ENCODE measurements at regions not wholly inside any gene's neighbourhood (a gene's known extent, or its start where the extent isn't known, plus 50 kb on each side); places are given as distances from the start of the nearest gene placed in this dataset.

- DNase-seq (ENCODE audit: insufficient read length, low spot score) (no peak), FAIRE-seq (no peak)
These were observed 442.9 kb upstream of the SGCD start for GRCh38 chr5:155884041-155884440.

GRCh38 chr5:155885199-155885598, 441.8 kb upstream of the SGCD start:
- DNase-seq (ENCODE audit: insufficient read length, low spot score) (no peak), FAIRE-seq (no peak)

GRCh38 chr5:155886311-155887031, 440.5 kb upstream of the SGCD start:
- FAIRE-seq (no peak), DNase-seq (ENCODE audit: insufficient read length, low spot score) (no peak)

GRCh38 chr5:155895484-155895883, 431.5 kb upstream of the SGCD start:
- DNase-seq (ENCODE audit: insufficient read length, low spot score) (no peak), FAIRE-seq (no peak)

- DNase-seq (ENCODE audit: insufficient read length, low spot score) (no peak), FAIRE-seq (no peak)
These were observed 429.2 kb upstream of the SGCD start for GRCh38 chr5:155897761-155898160.

- no peak for DNase-seq (ENCODE audit: insufficient read length, low spot score)
- no peak for FAIRE-seq
These were observed 428.7 kb upstream of the SGCD start for GRCh38 chr5:155898284-155898683.

- no peak for DNase-seq (ENCODE audit: insufficient read length, low spot score)
- FAIRE-seq = no peak
These were observed 423.2 kb upstream of the SGCD start for GRCh38 chr5:155903791-155904190.

- FAIRE-seq (no peak), DNase-seq (ENCODE audit: insufficient read length, low spot score) (no peak)
These were observed 421.6 kb upstream of the SGCD start for GRCh38 chr5:155905364-155905763.

- FAIRE-seq (no peak), DNase-seq (ENCODE audit: insufficient read length, low spot score) (no peak)
These were observed 420.9 kb upstream of the SGCD start for GRCh38 chr5:155906046-155906445.

GRCh38 chr5:155908543-155908942, 418.4 kb upstream of the SGCD start:
- no peak for FAIRE-seq

GRCh38 chr5:155912291-155912690, 414.7 kb upstream of the SGCD start:
- DNase-seq (ENCODE audit: insufficient read length, low spot score) = no peak
- no peak for FAIRE-seq

More at GRCh38 chr5:155908543-155908942, 418.4 kb upstream of the SGCD start:
- DNase-seq (ENCODE audit: insufficient read length, low spot score) = no peak

GRCh38 chr5:155914766-155915165, 412.2 kb upstream of the SGCD start:
- FAIRE-seq = no peak
- DNase-seq (ENCODE audit: insufficient read length, low spot score) = no peak

GRCh38 chr5:155915601-155916000, 411.4 kb upstream of the SGCD start:
- FAIRE-seq (no peak), DNase-seq (ENCODE audit: insufficient read length, low spot score) (no peak)

GRCh38 chr5:155919126-155919525, 407.8 kb upstream of the SGCD start:
- DNase-seq (ENCODE audit: insufficient read length, low spot score) (no peak), FAIRE-seq (no peak)

- DNase-seq (ENCODE audit: insufficient read length, low spot score) (no peak), FAIRE-seq (no peak)
These were observed 407.2 kb upstream of the SGCD start for GRCh38 chr5:155919725-155920124.

- no peak for FAIRE-seq
- no peak for DNase-seq (ENCODE audit: insufficient read length, low spot score)
These were observed 405.3 kb upstream of the SGCD start for GRCh38 chr5:155921621-155922020.

- DNase-seq (ENCODE audit: insufficient read length, low spot score) (no peak), FAIRE-seq (no peak)
These were observed 403.2 kb upstream of the SGCD start for GRCh38 chr5:155923784-155924183.

GRCh38 chr5:155926031-155926430, 400.9 kb upstream of the SGCD start:
- FAIRE-seq (no peak), DNase-seq (ENCODE audit: insufficient read length, low spot score) (no peak)

- no peak for FAIRE-seq
- no peak for DNase-seq (ENCODE audit: insufficient read length, low spot score)
These were observed 400.2 kb upstream of the SGCD start for GRCh38 chr5:155926766-155927165.

- FAIRE-seq = no peak
- no peak for DNase-seq (ENCODE audit: insufficient read length, low spot score)
These were observed 397.9 kb upstream of the SGCD start for GRCh38 chr5:155929112-155929511.

- FAIRE-seq (no peak), DNase-seq (ENCODE audit: insufficient read length, low spot score) (no peak)
These were observed 392.0 kb upstream of the SGCD start for GRCh38 chr5:155934964-155935363.

GRCh38 chr5:155935723-155936122, 391.2 kb upstream of the SGCD start:
- DNase-seq (ENCODE audit: insufficient read length, low spot score) (no peak), FAIRE-seq (no peak)

All from HTR-8/SVneo (cell line).